ENCODE measurements at regions not wholly inside any gene's neighbourhood (a gene's known extent, or its start where the extent isn't known, plus 50 kb on each side); places are given as distances from the start of the nearest gene placed in this dataset.

GRCh38 chr13:24041651-24042225 lies 118.8 kb upstream of the SPATA13 start:
- TF ChIP-seq, protein P1, sequence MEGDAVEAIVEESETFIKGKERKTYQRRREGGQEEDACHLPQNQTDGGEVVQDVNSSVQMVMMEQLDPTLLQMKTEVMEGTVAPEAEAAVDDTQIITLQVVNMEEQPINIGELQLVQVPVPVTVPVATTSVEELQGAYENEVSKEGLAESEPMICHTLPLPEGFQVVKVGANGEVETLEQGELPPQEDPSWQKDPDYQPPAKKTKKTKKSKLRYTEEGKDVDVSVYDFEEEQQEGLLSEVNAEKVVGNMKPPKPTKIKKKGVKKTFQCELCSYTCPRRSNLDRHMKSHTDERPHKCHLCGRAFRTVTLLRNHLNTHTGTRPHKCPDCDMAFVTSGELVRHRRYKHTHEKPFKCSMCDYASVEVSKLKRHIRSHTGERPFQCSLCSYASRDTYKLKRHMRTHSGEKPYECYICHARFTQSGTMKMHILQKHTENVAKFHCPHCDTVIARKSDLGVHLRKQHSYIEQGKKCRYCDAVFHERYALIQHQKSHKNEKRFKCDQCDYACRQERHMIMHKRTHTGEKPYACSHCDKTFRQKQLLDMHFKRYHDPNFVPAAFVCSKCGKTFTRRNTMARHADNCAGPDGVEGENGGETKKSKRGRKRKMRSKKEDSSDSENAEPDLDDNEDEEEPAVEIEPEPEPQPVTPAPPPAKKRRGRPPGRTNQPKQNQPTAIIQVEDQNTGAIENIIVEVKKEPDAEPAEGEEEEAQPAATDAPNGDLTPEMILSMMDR (IDR thresholded peaks at IDR 0.05): no peak
- TF ChIP-seq POLR2A (IDR thresholded peaks at IDR 0.05): no peak

Data from testis (tissue), 2 donors.